ENCODE measurements at regions not wholly inside any gene's neighbourhood (a gene's known extent, or its start where the extent isn't known, plus 50 kb on each side); places are given as distances from the start of the nearest gene placed in this dataset.

- no peak for FAIRE-seq
Observed at GRCh38 chr5:6059137-6059800, 319.1 kb downstream of the MED10 start.

DNA sequence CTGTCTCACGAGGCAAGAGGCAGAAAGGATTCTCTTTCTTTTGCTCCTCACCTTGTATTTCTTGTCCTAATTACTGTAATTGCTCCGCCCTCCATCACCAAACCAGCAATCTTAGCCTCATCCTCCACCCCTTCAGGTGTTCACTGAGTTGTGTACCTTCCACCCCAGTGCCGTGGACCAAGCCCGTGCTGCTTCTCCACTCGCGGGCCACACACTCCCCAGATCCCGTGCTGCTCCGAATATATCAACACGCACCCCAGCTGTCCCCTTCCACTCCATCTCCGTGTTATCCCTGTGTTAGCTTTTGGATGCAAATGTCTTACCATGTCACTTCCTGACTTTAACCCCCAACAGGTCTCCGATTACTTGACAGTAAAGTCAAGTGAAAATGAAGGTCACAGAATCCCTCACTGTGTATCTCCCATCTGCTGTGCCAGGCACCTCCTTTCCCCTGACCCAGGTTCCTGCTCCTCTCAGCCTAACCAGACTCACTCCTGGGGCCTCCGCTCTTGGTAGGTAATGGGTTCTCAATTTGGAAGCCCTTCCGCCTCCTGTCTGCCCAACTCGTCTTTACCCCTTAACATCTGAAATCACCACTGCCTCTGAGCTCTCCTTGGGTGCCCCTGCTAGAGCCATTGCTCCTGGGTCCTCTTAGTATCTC is 320.2 kb downstream of the MED10 start:
- no peak for FAIRE-seq

DNA sequence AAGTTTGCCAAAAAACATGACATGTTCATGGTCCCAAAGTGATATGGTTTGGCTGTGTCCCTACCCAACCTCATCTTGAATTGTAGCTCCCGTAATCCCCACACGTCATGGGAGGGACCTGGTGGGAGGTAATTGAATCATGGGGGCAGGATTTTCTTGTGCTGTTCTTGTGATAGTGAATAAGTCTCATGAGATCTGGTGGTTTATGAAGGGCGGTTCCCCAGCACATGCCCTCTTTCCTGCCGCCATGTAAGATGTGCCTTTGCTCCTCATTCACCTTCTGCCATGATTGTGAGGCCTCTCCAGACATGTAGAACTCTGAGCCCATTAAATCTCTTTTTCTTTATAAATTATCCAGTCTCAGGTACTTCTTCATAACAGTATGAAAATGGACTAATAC is 322.1 kb downstream of the MED10 start:
- no peak for FAIRE-seq

DNA sequence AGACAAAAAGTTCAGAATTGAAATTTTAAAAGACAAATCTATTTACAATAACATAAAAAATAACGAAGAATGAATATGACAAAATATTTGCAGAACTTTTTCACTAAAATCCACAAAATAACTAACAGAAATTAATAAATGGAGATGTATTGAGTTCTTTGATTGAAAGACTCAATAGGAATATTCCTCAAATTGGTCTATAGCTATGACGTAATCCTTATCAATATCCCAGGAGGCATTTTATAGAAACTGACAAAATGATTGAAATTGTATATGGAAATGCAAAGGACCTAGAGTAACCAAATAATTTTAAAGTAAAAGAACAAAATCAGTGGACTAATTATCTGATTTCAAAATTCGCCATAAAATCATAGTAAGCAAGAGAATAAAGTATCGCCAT is 328.7 kb downstream of the MED10 start:
- FAIRE-seq: no peak

DNA sequence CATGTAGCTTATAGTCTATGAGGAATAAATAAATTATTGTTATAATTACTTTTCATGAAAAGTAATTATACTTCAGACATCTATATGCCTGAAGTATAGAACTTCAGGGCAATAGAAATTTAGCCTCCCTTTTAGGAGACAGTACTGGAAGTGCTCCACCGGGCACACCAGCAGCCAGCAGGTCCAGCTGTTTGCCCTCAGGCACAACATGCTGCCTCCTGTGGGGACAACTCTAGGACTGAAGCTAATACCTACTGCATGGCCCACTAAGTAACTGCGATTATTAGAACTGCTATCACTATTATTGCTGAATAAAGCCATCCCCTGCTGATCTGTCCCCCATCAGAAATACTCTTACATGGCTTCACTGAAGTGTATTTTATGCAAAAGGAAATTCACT is 329.6 kb downstream of the MED10 start:
- no peak for FAIRE-seq

GRCh38 chr5:6046296-6046967 is 331.9 kb downstream of the MED10 start:
- FAIRE-seq: no peak

DNA sequence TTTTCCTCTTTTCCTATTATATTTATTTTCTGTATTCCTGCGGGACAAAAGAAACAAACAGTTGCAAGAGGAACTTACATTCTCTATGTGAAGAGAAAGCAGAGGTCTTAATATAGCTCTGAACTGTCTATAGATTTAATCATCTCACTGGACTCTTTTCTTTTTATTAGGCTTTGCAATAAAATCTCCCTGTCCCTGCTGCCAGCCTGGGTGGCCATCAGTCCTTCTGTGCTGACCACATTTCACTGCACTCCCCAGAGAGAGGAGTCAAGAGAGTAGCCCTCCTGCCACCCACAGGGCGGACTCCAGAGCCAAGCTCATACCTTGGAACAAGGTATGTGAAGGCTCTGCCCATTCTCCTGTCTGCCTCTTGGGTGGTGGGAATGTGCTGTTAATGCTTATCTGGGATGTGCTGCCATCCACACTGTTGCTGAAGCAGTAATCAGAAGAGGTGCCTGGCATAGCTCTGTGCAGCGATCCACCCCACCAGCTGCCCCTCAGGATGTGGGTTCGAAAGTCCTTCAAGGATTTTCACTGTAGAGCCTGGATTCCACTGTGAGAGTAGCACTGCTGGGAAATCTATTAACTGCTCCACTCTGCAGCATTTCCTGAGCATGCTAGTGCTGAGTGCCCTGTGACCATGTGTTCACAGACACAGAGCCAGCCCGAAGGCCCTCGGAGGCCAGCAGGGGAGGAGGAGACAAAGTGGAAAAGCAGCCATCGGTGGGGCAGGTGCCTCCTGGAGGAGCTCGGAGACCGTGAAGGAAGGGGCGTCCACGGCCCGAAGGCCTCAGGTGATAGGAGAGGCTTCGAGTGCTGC is 334.6 kb downstream of the MED10 start:
- FAIRE-seq: no peak

DNA sequence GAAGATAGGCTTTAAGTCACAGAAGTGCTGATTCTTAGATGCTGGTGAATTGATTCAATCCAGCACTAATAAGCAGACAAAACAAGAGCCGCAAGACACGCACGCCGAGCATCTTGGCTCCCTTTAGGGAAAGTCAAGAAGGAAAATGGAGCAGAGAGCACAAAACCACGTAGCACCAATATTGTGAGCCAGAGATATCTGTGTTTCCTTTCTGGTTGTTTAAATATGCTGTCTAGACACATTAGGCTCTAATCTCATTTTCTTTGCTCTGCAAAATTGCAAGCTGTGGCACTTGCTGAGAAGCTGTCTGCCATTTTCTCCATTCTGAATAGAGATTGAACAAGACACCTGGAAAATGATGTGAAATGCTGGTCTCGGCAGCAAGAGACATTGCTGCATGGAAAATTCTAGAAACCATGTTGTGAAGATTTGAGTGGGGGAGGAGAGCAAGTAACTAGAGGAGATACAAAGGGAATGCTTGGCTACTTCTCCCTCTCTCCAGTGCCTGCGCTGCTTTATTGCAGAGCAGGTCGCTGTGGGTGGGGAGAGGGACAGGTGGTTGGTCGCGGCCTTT is 336.3 kb downstream of the MED10 start:
- FAIRE-seq: no peak

- FAIRE-seq: no peak
Observed at GRCh38 chr5:6039111-6039510, 339.2 kb downstream of the MED10 start.

GRCh38 chr5:6036006-6036405 is 342.3 kb downstream of the MED10 start:
- FAIRE-seq: no peak

DNA sequence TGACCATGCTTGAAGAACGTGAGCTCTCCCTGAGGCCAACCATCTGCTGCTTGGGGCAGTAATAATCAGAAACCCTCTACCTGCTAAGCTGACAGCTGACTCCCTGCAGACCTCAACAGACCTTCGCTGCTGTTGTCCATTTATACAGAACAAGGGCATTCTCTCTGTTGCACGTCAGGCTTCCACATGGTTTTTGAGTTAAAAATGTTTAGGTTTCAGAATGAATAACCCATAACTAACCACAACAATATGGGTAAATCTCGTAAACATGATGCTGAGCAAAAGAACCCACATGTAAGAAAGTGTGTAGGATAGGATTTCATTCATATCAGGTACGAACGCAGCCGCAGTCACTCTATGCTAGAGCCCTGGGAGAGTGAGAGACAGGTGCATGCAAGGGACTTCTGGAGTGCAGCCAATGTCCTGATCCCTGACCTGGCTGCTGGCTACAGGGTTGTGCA is 348.5 kb downstream of the MED10 start:
- no peak for FAIRE-seq

DNA sequence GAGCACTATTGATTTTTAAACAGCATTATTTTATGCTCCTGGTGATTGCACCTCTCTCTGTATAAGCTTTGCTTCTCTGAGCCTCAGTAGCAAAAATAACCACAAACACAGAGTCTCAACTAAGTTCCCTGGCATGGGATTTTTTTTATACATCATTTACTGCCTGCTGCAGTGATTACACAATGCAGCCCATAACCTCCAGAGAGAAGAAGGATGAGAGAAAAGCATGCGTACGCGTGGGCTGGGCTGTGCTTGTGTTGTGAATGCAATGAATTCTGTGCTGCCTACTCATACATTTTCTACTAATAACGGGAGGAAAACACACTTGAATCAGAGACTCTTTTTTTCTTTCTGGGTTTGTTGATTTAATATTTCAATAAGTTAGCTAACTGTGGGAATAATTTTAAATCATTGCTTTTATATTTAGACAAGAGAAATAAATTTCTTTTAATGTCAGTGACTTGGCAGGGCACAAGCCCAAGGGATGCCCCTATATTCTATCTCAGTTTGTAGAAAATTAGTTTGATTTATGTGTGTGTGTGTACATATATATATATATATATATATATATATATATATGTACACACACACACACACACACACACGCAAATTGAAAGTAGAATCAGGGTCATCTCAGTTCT is 351.5 kb downstream of the MED10 start:
- no peak for FAIRE-seq

GRCh38 chr5:6019612-6020011 is 358.7 kb downstream of the MED10 start:
- FAIRE-seq: no peak

GRCh38 chr5:6013506-6013905 is 364.8 kb downstream of the MED10 start:
- no peak for FAIRE-seq

DNA sequence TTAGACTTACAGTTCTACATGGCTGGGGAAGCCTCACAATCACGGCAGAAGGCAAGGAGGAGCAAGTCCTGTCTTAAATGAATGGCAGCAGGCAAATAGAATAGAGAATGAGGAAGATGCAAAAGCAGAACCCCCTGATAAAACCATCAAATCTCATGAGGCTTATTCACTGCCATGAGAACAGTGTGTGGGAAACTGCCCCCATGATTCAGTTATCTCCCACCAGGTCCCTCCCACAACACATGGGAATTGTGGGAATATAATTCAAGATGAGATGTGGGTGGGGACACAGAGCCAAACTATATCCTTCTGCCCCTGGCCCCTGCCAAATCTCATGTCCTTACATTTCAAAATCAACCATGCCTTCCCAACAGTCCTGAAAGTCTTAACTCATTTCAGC is 367.1 kb downstream of the MED10 start:
- no peak for FAIRE-seq

DNA sequence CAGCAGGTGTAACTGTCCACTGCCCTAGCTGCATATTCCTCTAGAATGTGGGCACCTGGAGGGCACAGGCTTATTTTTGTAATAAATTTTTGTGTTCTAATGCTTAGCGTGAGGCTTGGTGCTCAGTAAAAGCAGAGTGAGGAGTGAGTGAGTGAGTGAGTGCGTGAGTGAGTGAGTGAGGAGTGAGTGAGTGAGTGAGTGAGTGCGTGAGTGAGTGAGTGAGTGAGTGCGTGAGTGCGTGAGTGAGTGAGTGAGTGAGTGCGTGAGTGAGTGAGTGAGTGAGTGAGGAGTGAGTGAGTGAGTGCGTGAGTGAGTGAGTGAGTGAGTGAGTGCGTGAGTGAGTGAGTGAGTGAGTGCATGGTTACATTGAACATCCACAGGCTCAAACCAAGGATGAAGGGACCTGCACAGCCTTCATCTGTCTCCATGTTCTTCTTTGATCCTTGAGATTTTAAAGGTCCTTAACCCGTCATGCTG is 371.5 kb downstream of the MED10 start:
- no peak for FAIRE-seq

DNA sequence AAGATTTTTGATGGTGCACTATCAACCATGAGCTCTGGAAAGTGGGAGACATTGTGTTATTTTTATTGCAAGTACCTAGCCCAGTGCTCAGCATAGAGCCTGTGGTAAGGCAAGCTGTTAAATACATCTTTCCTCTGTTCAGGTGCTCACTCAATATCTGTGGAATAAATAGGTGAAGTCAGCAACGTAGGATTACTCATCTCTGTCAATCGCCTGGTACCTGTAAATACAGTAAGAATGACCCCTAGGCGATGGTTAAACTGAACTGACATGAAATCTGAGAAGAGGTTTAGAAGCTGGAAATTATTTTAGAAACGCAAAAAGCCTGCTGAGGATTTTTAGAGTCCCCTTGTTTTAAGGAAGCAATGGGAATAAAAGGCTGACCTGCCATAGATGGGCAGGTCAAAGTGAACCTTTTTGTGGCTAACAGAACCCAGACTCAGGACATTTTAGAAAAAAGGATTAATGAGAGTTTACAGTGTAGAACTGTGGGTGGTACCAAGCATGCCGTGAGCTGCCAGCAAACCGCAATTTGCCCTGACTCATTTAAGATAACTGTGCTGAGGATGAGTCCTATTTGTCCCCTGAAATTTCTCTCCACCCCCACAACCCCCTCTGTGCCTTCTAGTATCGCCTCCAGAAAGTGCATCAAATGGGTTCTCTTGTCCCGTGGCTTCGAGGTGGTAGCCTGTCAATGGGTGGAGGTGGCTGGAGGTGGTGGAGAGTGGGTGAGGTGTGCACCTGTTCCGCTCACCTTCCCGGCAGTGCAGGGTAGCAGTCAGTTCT is 375.1 kb downstream of the MED10 start:
- no peak for FAIRE-seq

- FAIRE-seq: no peak
Observed at GRCh38 chr5:6000867-6001266, 377.5 kb downstream of the MED10 start.

- no peak for FAIRE-seq
Observed at GRCh38 chr5:5995819-5996218, 382.5 kb downstream of the MED10 start.

- FAIRE-seq: no peak
Observed at GRCh38 chr5:5986492-5987178, 391.7 kb downstream of the MED10 start.

GRCh38 chr5:5985332-5985731 is 393.0 kb downstream of the MED10 start:
- no peak for FAIRE-seq
